ENCODE measurements at regions not wholly inside any gene's neighbourhood (a gene's known extent, or its start where the extent isn't known, plus 50 kb on each side); places are given as distances from the start of the nearest gene placed in this dataset.

GRCh38 chr6:16947375-16948015 lies 154.4 kb upstream of the STMND1 start:
- H3K9me3 ChIP-seq (ENCODE audit: control insufficient read depth, insufficient read depth, low read length), result no peaks in the 10 kb centered on the region; the same call in 1 of the 2 replicates
- WGBS, 2 experiments (ENCODE audit: extremely low coverage in 2 of 2, insufficient read length in 1 of 2), result no CpG with 5 or more reads among the region's 4 CpGs
- H3K36me3 ChIP-seq (ENCODE audit: control insufficient read depth, insufficient read depth, low read length), result no peaks in the 10 kb centered on the region
- H2BK15ac ChIP-seq (ENCODE audit: low read depth, low read length), result peak overlapping the region; percentile 80
- CTCF ChIA-PET, result no interaction called here
- H2BK5ac ChIP-seq (ENCODE audit: low read depth, low read length, poor library complexity, severe bottlenecking), result peak overlapping the region; percentile 98
- peak overlapping the region; percentile 91 for H3K27ac ChIP-seq (ENCODE audit: insufficient read depth, low read length)
- H3K4me2 ChIP-seq (ENCODE audit: low read depth, low read length), result peak overlapping the region; percentile 84; the same call in 1 of the 2 replicates
- no TSS peak for BruUV-seq (replicated peaks)
- H3K9me1 ChIP-seq (ENCODE audit: insufficient read depth, low read length), result peaks cover 6% of the 10 kb centered on the region; the same call in 1 of the 2 replicates
- H2BK20ac ChIP-seq (ENCODE audit: low read depth, low read length), result peak overlapping the region; percentile 94
- H3K18ac ChIP-seq (ENCODE audit: low read depth, low read length), result peak overlapping the region; percentile 99
- H4K8ac ChIP-seq (ENCODE audit: low read depth in 2 of 2, low read length in 2 of 2), result peak overlapping the region; percentile 80 to 92
- dilution Hi-C loops (cut with HindIII; ENCODE audit: low sequenced_read_pairs, unreplicated experiment), result no loop called here
- peak overlapping the region; percentile 51 for H3K56ac ChIP-seq (ENCODE audit: extremely low read depth, insufficient read depth, low read length)
- peak overlapping the region; percentile 84 for H4K91ac ChIP-seq (ENCODE audit: insufficient read depth, low read depth, low read length)
- in situ Hi-C loops (cut with MboI; ENCODE audit: low sequenced_read_pairs), result no loop called here
- peak overlapping the region; percentile 97 for H2BK120ac ChIP-seq (ENCODE audit: low read depth, low read length)
- no peak overlapping the region for H2AK9ac ChIP-seq (replicated peaks; ENCODE audit: low read depth, low read length, poor library complexity)
- H3K9ac ChIP-seq (ENCODE audit: low read depth, low read length), result peak overlapping the region; percentile 52; the same call in 1 of the 2 replicates
- peak; percentile 95 for ATAC-seq (ENCODE audit: low read depth)
- no peaks in the 10 kb centered on the region for H3K27me3 ChIP-seq (ENCODE audit: control insufficient read depth, insufficient read depth, low read length)
- H4K5ac ChIP-seq (ENCODE audit: low read depth, low read length), result peak overlapping the region; percentile 99; the same call in 1 of the 2 replicates
- peaks cover 21% of the 10 kb centered on the region for H3K4me1 ChIP-seq (ENCODE audit: control insufficient read depth, insufficient read depth, low read length)
- TF ChIP-seq MAFK (IDR thresholded peaks at IDR 0.05; ENCODE audit: low read depth, low read length), result peak; percentile 63
- no peak; the same call in 1 of the 2 replicates for TF ChIP-seq SMC3 (IDR thresholded peaks at IDR 0.05; ENCODE audit: low read depth, low read length)
- TF ChIP-seq CHD1 (IDR thresholded peaks at IDR 0.05; ENCODE audit: low read depth, low read length), result no peak
- peak; percentile 95 for TF ChIP-seq NFE2L2 (IDR thresholded peaks at IDR 0.05; ENCODE audit: low read depth, low read length)
- TF ChIP-seq CTCF (conservative IDR thresholded peaks at IDR 0.05; ENCODE audit: low read depth, low read length), result no peak
- TF ChIP-seq BHLHE40 (IDR thresholded peaks at IDR 0.05; ENCODE audit: low read depth, low read length), result 0 out of 2 replicates have a peak, but pooled peaks have one; percentile 17
- TF ChIP-seq CEBPB (IDR thresholded peaks at IDR 0.05; ENCODE audit: low read depth, low read length), result peak; percentile 90
- no peak overlapping the region for H3K4me3 ChIP-seq (ENCODE audit: insufficient read depth, low read depth, low read length)
- H3K79me1 ChIP-seq (ENCODE audit: low read depth in 1 of 2, low read length in 2 of 2), result no peaks in the 10 kb centered on the region
- no peaks in the 10 kb centered on the region for H4K20me1 ChIP-seq (ENCODE audit: insufficient read depth, low read length)
- peak overlapping the region; percentile 87 for H3K14ac ChIP-seq (replicated peaks; ENCODE audit: low read depth, low read length)
- peak overlapping the region; percentile 89 for H3K4ac ChIP-seq (ENCODE audit: low read depth, low read length)
- peak overlapping the region; percentile 88 for H2AK5ac ChIP-seq (ENCODE audit: low read depth, low read length)
- intact Hi-C loops (cut with micrococcal nuclease), result loop anchor here (5.0 kb wide), 1 partner anchor 180 kb away; no protein-coding TSS in a partner anchor
- DNase-seq, result peak; percentile 98
- POLR2A ChIA-PET (ENCODE audit: unreplicated experiment), result no interaction called here
- peak overlapping the region; percentile 90 for H3K23ac ChIP-seq (ENCODE audit: low read depth, low read length)
- H2AFZ ChIP-seq (replicated peaks; ENCODE audit: low read length, poor library complexity), result peak overlapping the region; percentile 11
